Endodermal cell (in vitro differentiated cells): ENCODE measurements at regions not wholly inside any gene's neighbourhood (a gene's known extent, or its start where the extent isn't known, plus 50 kb on each side); places are given as distances from the start of the nearest gene placed in this dataset.
A peak's percentile ranks its signal among the peaks of the same experiment; 100 is the strongest.

Source experiments
- DNase-seq: peaks from one replicate; pipeline ENCODE4 v3.0.0-alpha.2; 2017
- H3K27ac ChIP-seq: 2 replicates; pipeline ENCODE4 v1.5.1; 2013; ENCODE audit warnings: mild to moderate bottlenecking, low read depth, low read length, moderate library complexity
- H3K27me3 ChIP-seq: 2 replicates; pipeline ENCODE4 v1.6.1; 2013; ENCODE audit warnings: mild to moderate bottlenecking, low read length, moderate library complexity; ENCODE audit not compliant: insufficient read depth, control insufficient read depth, poor library complexity, severe bottlenecking
- H3K36me3 ChIP-seq: 2 replicates; pipeline ENCODE4 v1.7.0; 2013; ENCODE audit warnings: mild to moderate bottlenecking, low read length, moderate library complexity; ENCODE audit not compliant: control insufficient read depth, insufficient read depth
- H3K4me1 ChIP-seq: one replicate; pipeline ENCODE4 v1.7.0; 2013; ENCODE audit warnings: low read length; ENCODE audit not compliant: control insufficient read depth, insufficient read depth
- H3K4me3 ChIP-seq: 2 replicates; pipeline ENCODE4 v1.5.1; 2013; ENCODE audit warnings: mild to moderate bottlenecking, low read length, moderate library complexity
- H3K9ac ChIP-seq: 2 replicates; pipeline ENCODE4 v1.6.1; 2013; ENCODE audit warnings: mild to moderate bottlenecking, low read length, moderate library complexity; ENCODE audit not compliant: poor library complexity, severe bottlenecking; ENCODE audit errors: extremely low read depth
- H3K9me3 ChIP-seq: 2 replicates; pipeline ENCODE4 v1.6.1; 2013; ENCODE audit warnings: mild to moderate bottlenecking, low read length, moderate library complexity; ENCODE audit not compliant: control insufficient read depth
- H3K27ac Mint-ChIP-seq: 2 replicates; pipeline ENCODE4 v1.8.0; 2020; ENCODE audit warnings: mixed read lengths
- H3K27me3 Mint-ChIP-seq: 2 replicates; pipeline ENCODE4 v1.8.0; 2021; ENCODE audit warnings: mild to moderate bottlenecking, mixed read lengths; ENCODE audit not compliant: insufficient read depth
- H3K36me3 Mint-ChIP-seq: 2 replicates; pipeline ENCODE4 v1.8.0; 2020; ENCODE audit warnings: low read depth, mixed read lengths
- H3K4me1 Mint-ChIP-seq: 2 replicates; pipeline ENCODE4 v1.8.0; 2020; ENCODE audit warnings: mixed read lengths
- H3K4me3 Mint-ChIP-seq: 2 replicates; pipeline ENCODE4 v1.8.0; 2020; ENCODE audit warnings: mild to moderate bottlenecking, moderate library complexity, mixed read lengths
- H3K9me3 Mint-ChIP-seq: 2 replicates; pipeline ENCODE4 v1.8.0; 2020; ENCODE audit warnings: mild to moderate bottlenecking, mixed read lengths
- CTCF ChIP-seq: fragments of 200-600 bp; sonication (generic); conservative IDR thresholded peaks from 2 replicates; pipeline ENCODE4 v1.5.0; 2021; ENCODE audit warnings: antibody characterized with exemption, mild to moderate bottlenecking
- WGBS, 2 experiments: methylation state at CpG; one replicate each; pipeline versions ENCODE4 v1.1.5 to v1.1.7; 2013; ENCODE audit warnings: missing lambda C conversion rate in 2 of 2, mixed read lengths in 1 of 2; ENCODE audit not compliant: insufficient coverage in 1 of 2, insufficient read length in 1 of 2; 5-methylcytosine and 5-hydroxymethylcytosine counted together

GRCh38 chr14:46433381-46433780 lies 218.2 kb downstream of the RPL10L start:
- Histone ChIP-seq H3K9me3 (no peaks in the 10 kb centered on the region), H3K27me3 (no peaks in the 10 kb centered on the region), H3K4me3 (no peak overlapping the region), H3K9ac (no peak overlapping the region), H3K27ac (no peak overlapping the region), H3K4me1 (peaks cover 6% of the 10 kb centered on the region), H3K36me3 (no peaks in the 10 kb centered on the region)
- Mint-ChIP-seq H3K4me3 (no peak overlapping the region), H3K27ac (peak overlapping the region; percentile 64), H3K4me1 (peaks cover 16% of the 10 kb centered on the region), H3K27me3 (no peaks in the 10 kb centered on the region), H3K9me3 (peaks cover 3% of the 10 kb centered on the region), H3K36me3 (peaks cover 3% of the 10 kb centered on the region)
- 90 to 94% methylated on average over 2 to 3 of the region's 3 CpGs for WGBS, 2 experiments
- TF ChIP-seq CTCF = no peak
- DNase-seq = no peak

- H3K27me3 Mint-ChIP-seq = no peaks in the 10 kb centered on the region
- Histone ChIP-seq H3K27me3 (no peaks in the 10 kb centered on the region), H3K4me1 (peaks cover 6% of the 10 kb centered on the region), H3K4me3 (no peak overlapping the region), H3K9me3 (no peaks in the 10 kb centered on the region), H3K36me3 (no peaks in the 10 kb centered on the region), H3K27ac (no peak overlapping the region), H3K9ac (no peak overlapping the region)
- H3K36me3 Mint-ChIP-seq = peaks cover 3% of the 10 kb centered on the region
- peaks cover 16% of the 10 kb centered on the region for H3K4me1 Mint-ChIP-seq
- DNase-seq = peak; percentile 54
- H3K9me3 Mint-ChIP-seq = peaks cover 4% of the 10 kb centered on the region
- TF ChIP-seq CTCF = no peak
- WGBS, 2 experiments = 56 to 59% methylated on average over 2 of the region's 2 CpGs
- H3K27ac Mint-ChIP-seq = no peak overlapping the region
- H3K4me3 Mint-ChIP-seq = no peak overlapping the region
Measured at GRCh38 chr14:46432516-46432915, 219.1 kb downstream of the RPL10L start.

GRCh38 chr14:46417066-46417465 lies 234.5 kb downstream of the RPL10L start:
- H3K4me1 Mint-ChIP-seq = no peaks in the 10 kb centered on the region
- H3K4me3 Mint-ChIP-seq = no peak overlapping the region
- H3K4me3 ChIP-seq = no peak overlapping the region
- H3K27me3 Mint-ChIP-seq = no peaks in the 10 kb centered on the region
- H3K27ac Mint-ChIP-seq = no peak overlapping the region
- H3K36me3 Mint-ChIP-seq = no peaks in the 10 kb centered on the region
- H3K4me1 ChIP-seq = no peaks in the 10 kb centered on the region
- no peak overlapping the region for H3K9ac ChIP-seq
- peaks cover 28% of the 10 kb centered on the region for H3K9me3 ChIP-seq
- peaks cover 28% of the 10 kb centered on the region for H3K9me3 Mint-ChIP-seq
- no peak for TF ChIP-seq CTCF
- no peaks in the 10 kb centered on the region for H3K27me3 ChIP-seq
- no peak overlapping the region for H3K27ac ChIP-seq
- no peaks in the 10 kb centered on the region for H3K36me3 ChIP-seq
- DNase-seq = no peak
